IPS DF 6.9 (cell line): ENCODE measurements at regions not wholly inside any gene's neighbourhood (a gene's known extent, or its start where the extent isn't known, plus 50 kb on each side); places are given as distances from the start of the nearest gene placed in this dataset.

ENCODE experiments used
- DNase-seq: peaks from one replicate; pipeline ENCODE4 v3.0.0-alpha.2; 2013; ENCODE audit warnings: low read depth, low spot score
- H3K27ac ChIP-seq: one replicate; pipeline ENCODE4 v1.5.1; 2013; ENCODE audit warnings: low read length, control low read depth
- H3K27me3 ChIP-seq: 2 replicates; pipeline ENCODE4 v1.6.1; 2013; ENCODE audit warnings: mild to moderate bottlenecking, low read length; ENCODE audit not compliant: control insufficient read depth, insufficient read depth
- H3K36me3 ChIP-seq: 2 replicates; pipeline ENCODE4 v1.6.1; 2013; ENCODE audit warnings: low read length; ENCODE audit not compliant: control insufficient read depth, insufficient read depth
- H3K4me1 ChIP-seq: 2 replicates; pipeline ENCODE4 v1.6.1; 2013; ENCODE audit warnings: low read length; ENCODE audit not compliant: control insufficient read depth, insufficient read depth
- H3K4me3 ChIP-seq: 2 replicates; pipeline ENCODE4 v1.5.1; 2013; ENCODE audit warnings: mild to moderate bottlenecking, low read length
- H3K9me3 ChIP-seq: 2 replicates; pipeline ENCODE4 v1.6.1; 2013; ENCODE audit warnings: low read length, inconsistent platforms; ENCODE audit not compliant: control insufficient read depth, insufficient read depth
- WGBS: extraction: QIAGEN DNeasy Blood & Tissue Kit; methylation state at CpG from one replicate; pipeline ENCODE4 v1.1.7; 2013; ENCODE audit warnings: mixed read lengths, missing lambda C conversion rate; ENCODE audit not compliant: insufficient read length, insufficient coverage; 5-methylcytosine and 5-hydroxymethylcytosine counted together

- Histone ChIP-seq H3K9me3 (no peaks in the 10 kb centered on the region), H3K4me1 (peaks cover 17% of the 10 kb centered on the region), H3K36me3 (no peaks in the 10 kb centered on the region), H3K27me3 (no peaks in the 10 kb centered on the region; the same call in 1 of the 2 replicates), H3K4me3 (no peak overlapping the region), H3K27ac (peak overlapping the region; percentile 60)
- no CpG with 5 or more reads among the region's 3 CpGs for WGBS
- DNase-seq = no peak
Measured at GRCh38 chr1:147833231-147833860, 69.2 kb upstream of the GJA8 start.

- no CpG with 5 or more reads among the region's 4 CpGs for WGBS
- Histone ChIP-seq H3K36me3 (no peaks in the 10 kb centered on the region), H3K9me3 (no peaks in the 10 kb centered on the region), H3K4me1 (peaks cover 17% of the 10 kb centered on the region), H3K27me3 (no peaks in the 10 kb centered on the region; the same call in 1 of the 2 replicates), H3K27ac (no peak overlapping the region), H3K4me3 (no peak overlapping the region)
- no peak for DNase-seq
Measured at GRCh38 chr1:147834181-147834580, 68.4 kb upstream of the GJA8 start.

- no peaks in the 10 kb centered on the region for H3K9me3 ChIP-seq
- H3K36me3 ChIP-seq = no peaks in the 10 kb centered on the region
- H3K4me3 ChIP-seq = no peak overlapping the region
- H3K27ac ChIP-seq = no peak overlapping the region
- no peak for DNase-seq
- H3K27me3 ChIP-seq = no peaks in the 10 kb centered on the region; the same call in 1 of the 2 replicates
- H3K4me1 ChIP-seq = peaks cover 17% of the 10 kb centered on the region
Measured at GRCh38 chr1:147834810-147835209, 67.8 kb upstream of the GJA8 start.

- Histone ChIP-seq H3K36me3 (no peaks in the 10 kb centered on the region), H3K4me3 (no peak overlapping the region), H3K27me3 (no peaks in the 10 kb centered on the region; the same call in 1 of the 2 replicates), H3K4me1 (peaks cover 17% of the 10 kb centered on the region), H3K9me3 (no peaks in the 10 kb centered on the region), H3K27ac (no peak overlapping the region)
- WGBS = no CpG with 5 or more reads among the region's 11 CpGs
- DNase-seq = peak; percentile 77
Measured at GRCh38 chr1:147837129-147837963, 65.2 kb upstream of the GJA8 start.

GRCh38 chr1:147837964-147838292, 64.7 kb upstream of the GJA8 start:
- no peak for DNase-seq
- no CpG with 5 or more reads among the region's 2 CpGs for WGBS

GRCh38 chr1:147840909-147841308, 61.7 kb upstream of the GJA8 start:
- Histone ChIP-seq H3K4me1 (peaks cover 6% of the 10 kb centered on the region; the same call in 1 of the 2 replicates), H3K36me3 (no peaks in the 10 kb centered on the region), H3K9me3 (no peaks in the 10 kb centered on the region), H3K4me3 (no peak overlapping the region), H3K27me3 (no peaks in the 10 kb centered on the region), H3K27ac (no peak overlapping the region)
- DNase-seq = no peak
- no CpG with 5 or more reads among the region's 4 CpGs for WGBS

More at GRCh38 chr1:147837964-147838292, 64.7 kb upstream of the GJA8 start:
- no peaks in the 10 kb centered on the region; the same call in 1 of the 2 replicates for H3K27me3 ChIP-seq
- no peaks in the 10 kb centered on the region for H3K9me3 ChIP-seq
- no peak overlapping the region for H3K4me3 ChIP-seq
- no peak overlapping the region for H3K27ac ChIP-seq
- H3K36me3 ChIP-seq = no peaks in the 10 kb centered on the region
- H3K4me1 ChIP-seq = peaks cover 14% of the 10 kb centered on the region

- no peak for DNase-seq
- Histone ChIP-seq H3K36me3 (no peaks in the 10 kb centered on the region), H3K27ac (no peak overlapping the region), H3K4me3 (no peak overlapping the region), H3K9me3 (no peaks in the 10 kb centered on the region), H3K27me3 (no peaks in the 10 kb centered on the region), H3K4me1 (peaks cover 2% of the 10 kb centered on the region; the same call in 1 of the 2 replicates)
- no CpG with 5 or more reads among the region's 8 CpGs for WGBS
Measured at GRCh38 chr1:147842578-147842977, 60.0 kb upstream of the GJA8 start.

- H3K27me3 ChIP-seq = no peaks in the 10 kb centered on the region
- H3K4me1 ChIP-seq = no peaks in the 10 kb centered on the region
- no peak overlapping the region for H3K27ac ChIP-seq
- WGBS = no CpG with 5 or more reads among the region's 3 CpGs
- H3K36me3 ChIP-seq = no peaks in the 10 kb centered on the region
- no peak overlapping the region for H3K4me3 ChIP-seq
- no peak for DNase-seq
- H3K9me3 ChIP-seq = no peaks in the 10 kb centered on the region
Measured at GRCh38 chr1:147843486-147843885, 59.1 kb upstream of the GJA8 start.

- H3K27me3 ChIP-seq = no peaks in the 10 kb centered on the region
- H3K4me1 ChIP-seq = peaks cover 3% of the 10 kb centered on the region; the same call in 1 of the 2 replicates
- H3K9me3 ChIP-seq = no peaks in the 10 kb centered on the region
- DNase-seq = no peak
- no peak overlapping the region for H3K4me3 ChIP-seq
- WGBS = no CpG with 5 or more reads among the region's 1 CpG
- H3K36me3 ChIP-seq = no peaks in the 10 kb centered on the region
- no peak overlapping the region for H3K27ac ChIP-seq
Measured at GRCh38 chr1:147847831-147848230, 54.8 kb upstream of the GJA8 start.

- no peak overlapping the region for H3K27ac ChIP-seq
- no peak for DNase-seq
- no peak overlapping the region for H3K4me3 ChIP-seq
- no peaks in the 10 kb centered on the region for H3K27me3 ChIP-seq
- peaks cover 3% of the 10 kb centered on the region; the same call in 1 of the 2 replicates for H3K4me1 ChIP-seq
- no peaks in the 10 kb centered on the region for H3K9me3 ChIP-seq
- no peaks in the 10 kb centered on the region for H3K36me3 ChIP-seq
- WGBS = no CpG with 5 or more reads among the region's 4 CpGs
Measured at GRCh38 chr1:147849098-147849895, 53.3 kb upstream of the GJA8 start.
